ENCODE measurements at regions not wholly inside any gene's neighbourhood (a gene's known extent, or its start where the extent isn't known, plus 50 kb on each side); places are given as distances from the start of the nearest gene placed in this dataset.

DNA sequence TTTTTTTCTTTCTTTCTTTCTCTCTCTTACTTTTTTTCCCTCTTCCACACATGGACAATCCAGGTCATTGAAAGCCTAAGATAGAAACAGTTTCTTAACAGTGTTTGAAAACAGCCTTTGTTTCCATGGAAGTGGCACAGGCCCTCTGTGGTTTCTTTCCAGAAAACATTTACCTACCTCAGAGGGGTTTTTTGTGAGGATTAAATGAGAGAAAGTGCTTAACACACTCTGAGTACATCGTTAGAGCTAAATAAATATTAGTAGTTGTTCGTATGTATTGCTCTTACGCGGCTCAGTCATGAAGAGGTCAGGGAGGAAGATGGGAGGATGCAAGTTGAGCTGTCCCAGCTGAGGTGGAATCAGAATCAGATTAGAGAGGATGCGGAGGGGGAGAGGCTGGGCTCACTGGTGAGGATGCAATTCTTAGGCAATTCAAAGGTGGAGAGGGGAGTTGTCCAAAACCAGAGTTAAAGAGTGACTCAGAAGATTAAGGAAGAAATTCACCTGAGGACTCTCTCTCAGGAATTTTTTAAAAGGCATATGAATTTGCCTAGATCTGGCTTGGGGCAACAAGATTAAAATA is 345.4 kb downstream of the PMP22 start:
- TF ChIP-seq, protein P1, sequence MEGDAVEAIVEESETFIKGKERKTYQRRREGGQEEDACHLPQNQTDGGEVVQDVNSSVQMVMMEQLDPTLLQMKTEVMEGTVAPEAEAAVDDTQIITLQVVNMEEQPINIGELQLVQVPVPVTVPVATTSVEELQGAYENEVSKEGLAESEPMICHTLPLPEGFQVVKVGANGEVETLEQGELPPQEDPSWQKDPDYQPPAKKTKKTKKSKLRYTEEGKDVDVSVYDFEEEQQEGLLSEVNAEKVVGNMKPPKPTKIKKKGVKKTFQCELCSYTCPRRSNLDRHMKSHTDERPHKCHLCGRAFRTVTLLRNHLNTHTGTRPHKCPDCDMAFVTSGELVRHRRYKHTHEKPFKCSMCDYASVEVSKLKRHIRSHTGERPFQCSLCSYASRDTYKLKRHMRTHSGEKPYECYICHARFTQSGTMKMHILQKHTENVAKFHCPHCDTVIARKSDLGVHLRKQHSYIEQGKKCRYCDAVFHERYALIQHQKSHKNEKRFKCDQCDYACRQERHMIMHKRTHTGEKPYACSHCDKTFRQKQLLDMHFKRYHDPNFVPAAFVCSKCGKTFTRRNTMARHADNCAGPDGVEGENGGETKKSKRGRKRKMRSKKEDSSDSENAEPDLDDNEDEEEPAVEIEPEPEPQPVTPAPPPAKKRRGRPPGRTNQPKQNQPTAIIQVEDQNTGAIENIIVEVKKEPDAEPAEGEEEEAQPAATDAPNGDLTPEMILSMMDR (IDR thresholded peaks at IDR 0.05) = no peak
- no peak for TF ChIP-seq POLR2A (IDR thresholded peaks at IDR 0.05)

Data from uterus (tissue), 2 donors.